ENCODE measurements at regions not wholly inside any gene's neighbourhood (a gene's known extent, or its start where the extent isn't known, plus 50 kb on each side); places are given as distances from the start of the nearest gene placed in this dataset.

GRCh38 chr6:149233056-149233715 lies 84.3 kb upstream of the TAB2 start:
- TF ChIP-seq CTCF (IDR thresholded peaks at IDR 0.05; ENCODE audit: low read depth, low read length, missing control alignments): no peak
- in situ Hi-C loops (cut with HindIII; ENCODE audit: low sequenced_read_pairs): no loop called here
- peak; percentile 92 for DNase-seq (ENCODE audit: low read depth)
- H3K4me3 ChIP-seq (ENCODE audit: low read depth, low read length): no peak overlapping the region

GRCh38 chr6:149234051-149234962 lies 83.2 kb upstream of the TAB2 start:
- no peak for TF ChIP-seq CTCF (IDR thresholded peaks at IDR 0.05; ENCODE audit: low read depth, low read length, missing control alignments)
- no peak overlapping the region for H3K4me3 ChIP-seq (ENCODE audit: low read depth, low read length)
- in situ Hi-C loops (cut with HindIII; ENCODE audit: low sequenced_read_pairs): no loop called here
- DNase-seq (ENCODE audit: low read depth): no peak

- in situ Hi-C loops (cut with HindIII; ENCODE audit: low sequenced_read_pairs): loop anchor here (5.0 kb wide), 1 partner anchor 47 kb away; no protein-coding TSS in a partner anchor
- no peak for TF ChIP-seq CTCF (IDR thresholded peaks at IDR 0.05; ENCODE audit: low read depth, low read length, missing control alignments)
- H3K4me3 ChIP-seq (ENCODE audit: low read depth, low read length): no peak overlapping the region
- peak; percentile 58 for DNase-seq (ENCODE audit: low read depth)
Measured at GRCh38 chr6:149235130-149235561, 82.4 kb upstream of the TAB2 start.

- H3K4me3 ChIP-seq (ENCODE audit: low read depth, low read length): no peak overlapping the region
- TF ChIP-seq CTCF (IDR thresholded peaks at IDR 0.05; ENCODE audit: low read depth, low read length, missing control alignments): no peak
- DNase-seq (ENCODE audit: low read depth): peak; percentile 60
- in situ Hi-C loops (cut with HindIII; ENCODE audit: low sequenced_read_pairs): loop anchor here (5.0 kb wide), 1 partner anchor 46 kb away; no protein-coding TSS in a partner anchor
Measured at GRCh38 chr6:149236589-149236988, 80.9 kb upstream of the TAB2 start.

- no peak overlapping the region for H3K4me3 ChIP-seq (ENCODE audit: low read depth, low read length)
- in situ Hi-C loops (cut with HindIII; ENCODE audit: low sequenced_read_pairs): loop anchor here (5.0 kb wide), 1 partner anchor 45 kb away; no protein-coding TSS in a partner anchor
- DNase-seq (ENCODE audit: low read depth): no peak
- no peak for TF ChIP-seq CTCF (IDR thresholded peaks at IDR 0.05; ENCODE audit: low read depth, low read length, missing control alignments)
Measured at GRCh38 chr6:149237464-149237863, 80.0 kb upstream of the TAB2 start.

GRCh38 chr6:149239573-149240209 lies 77.8 kb upstream of the TAB2 start:
- in situ Hi-C loops (cut with HindIII; ENCODE audit: low sequenced_read_pairs): loop anchor here (5.0 kb wide), 1 partner anchor 43 kb away; no protein-coding TSS in a partner anchor
- no peak for DNase-seq (ENCODE audit: low read depth)
- no peak overlapping the region for H3K4me3 ChIP-seq (ENCODE audit: low read depth, low read length)
- no peak for TF ChIP-seq CTCF (IDR thresholded peaks at IDR 0.05; ENCODE audit: low read depth, low read length, missing control alignments)
